Upper lobe of right lung (tissue), 1 donor: ENCODE measurements at regions not wholly inside any gene's neighbourhood (a gene's known extent, or its start where the extent isn't known, plus 50 kb on each side); places are given as distances from the start of the nearest gene placed in this dataset.
"Not testable (repeated sequence)": the region's sequence is repeated elsewhere in the genome, so short reads cannot be mapped to it uniquely, and the experiment has no call there.

Experiments used
- ATAC-seq: fragments of 200-7000 bp; cut with Tn5 transposase; one replicate; pipeline ENCODE4 v1.9.1; 2020; ENCODE audit warnings: mild to moderate bottlenecking, moderate library complexity
- DNase-seq: peaks from one replicate; pipeline ENCODE4 v3.0.0-alpha.2; 2020
- H3K27ac ChIP-seq: fragments of 200-600 bp; one replicate; pipeline ENCODE4 v1.8.0; 2022
- H3K27me3 ChIP-seq: fragments of 200-600 bp; one replicate; pipeline ENCODE4 v1.8.0; 2022; ENCODE audit warnings: mild to moderate bottlenecking
- H3K36me3 ChIP-seq: fragments of 200-600 bp; one replicate; pipeline ENCODE4 v1.8.0; 2022
- H3K4me1 ChIP-seq: fragments of 200-600 bp; one replicate; pipeline ENCODE4 v1.8.0; 2022
- H3K4me3 ChIP-seq: fragments of 200-600 bp; one replicate; pipeline ENCODE4 v1.8.0; 2022; ENCODE audit warnings: mild to moderate bottlenecking
- H3K9me3 ChIP-seq: fragments of 200-600 bp; one replicate; pipeline ENCODE4 v1.8.0; 2022
- intact Hi-C: fragments of 100-400 bp; cut with DNase I; formaldehyde crosslinking; loops from one replicate; pipeline ENCODE4 v1.11.0; 2022
- TF ChIP-seq, protein P1 (sequence below): fragments of 200-600 bp; IDR thresholded peaks from one replicate; pipeline ENCODE4 v1.8.0; 2022; ENCODE audit warnings: antibody characterized with exemption
- donor health status: DM: no; HTN: yes; CAD: no; lungs with severe emphysema.

DNA sequence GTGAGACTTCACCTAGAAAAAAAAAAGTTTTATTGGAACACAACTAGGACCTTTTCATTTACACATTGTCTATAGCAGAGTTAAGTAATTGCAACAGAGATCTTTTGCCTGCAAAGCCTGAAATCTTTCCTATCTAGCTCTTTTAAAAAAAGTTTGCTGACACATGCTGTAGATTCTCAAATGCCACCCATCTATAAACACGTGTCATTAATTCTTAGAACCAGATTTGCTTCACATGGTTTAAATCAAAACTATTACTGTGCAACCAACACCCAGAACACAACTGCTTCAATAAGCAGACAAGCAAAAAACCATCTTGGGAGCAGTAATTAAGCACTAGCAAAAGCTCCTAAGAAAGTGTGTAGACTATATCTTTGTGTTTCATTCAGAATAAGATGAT lies 55.0 kb downstream of the OXSM start:
- Histone ChIP-seq H3K36me3 (no peaks in the 10 kb centered on the region), H3K27me3 (no peaks in the 10 kb centered on the region), H3K9me3 (no peaks in the 10 kb centered on the region), H3K4me1 (no peaks in the 10 kb centered on the region), H3K4me3 (no peak overlapping the region), H3K27ac (no peak overlapping the region)
- intact Hi-C loops: no loop called here
- DNase-seq (no peak), ATAC-seq (no peak)
- TF ChIP-seq, protein P1, sequence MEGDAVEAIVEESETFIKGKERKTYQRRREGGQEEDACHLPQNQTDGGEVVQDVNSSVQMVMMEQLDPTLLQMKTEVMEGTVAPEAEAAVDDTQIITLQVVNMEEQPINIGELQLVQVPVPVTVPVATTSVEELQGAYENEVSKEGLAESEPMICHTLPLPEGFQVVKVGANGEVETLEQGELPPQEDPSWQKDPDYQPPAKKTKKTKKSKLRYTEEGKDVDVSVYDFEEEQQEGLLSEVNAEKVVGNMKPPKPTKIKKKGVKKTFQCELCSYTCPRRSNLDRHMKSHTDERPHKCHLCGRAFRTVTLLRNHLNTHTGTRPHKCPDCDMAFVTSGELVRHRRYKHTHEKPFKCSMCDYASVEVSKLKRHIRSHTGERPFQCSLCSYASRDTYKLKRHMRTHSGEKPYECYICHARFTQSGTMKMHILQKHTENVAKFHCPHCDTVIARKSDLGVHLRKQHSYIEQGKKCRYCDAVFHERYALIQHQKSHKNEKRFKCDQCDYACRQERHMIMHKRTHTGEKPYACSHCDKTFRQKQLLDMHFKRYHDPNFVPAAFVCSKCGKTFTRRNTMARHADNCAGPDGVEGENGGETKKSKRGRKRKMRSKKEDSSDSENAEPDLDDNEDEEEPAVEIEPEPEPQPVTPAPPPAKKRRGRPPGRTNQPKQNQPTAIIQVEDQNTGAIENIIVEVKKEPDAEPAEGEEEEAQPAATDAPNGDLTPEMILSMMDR: no peak

DNA sequence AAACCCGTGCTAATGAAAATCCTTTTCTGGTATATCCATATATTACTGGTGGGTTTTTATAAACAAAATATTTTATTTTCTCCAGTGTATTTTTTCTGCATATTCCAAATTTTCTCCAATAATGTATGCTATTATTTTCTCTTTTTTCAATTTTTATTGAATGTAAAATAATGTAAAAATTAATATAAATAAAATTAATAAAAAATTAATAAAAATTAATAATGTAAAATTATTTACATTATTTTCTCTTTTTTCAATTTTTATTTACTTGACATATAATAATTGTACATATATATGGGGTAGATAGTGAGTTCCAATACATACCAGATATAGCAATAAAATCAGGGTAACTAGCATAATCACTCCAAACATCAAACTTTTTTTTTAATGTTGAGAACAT lies 56.4 kb downstream of the OXSM start:
- intact Hi-C loops: no loop called here

DNA sequence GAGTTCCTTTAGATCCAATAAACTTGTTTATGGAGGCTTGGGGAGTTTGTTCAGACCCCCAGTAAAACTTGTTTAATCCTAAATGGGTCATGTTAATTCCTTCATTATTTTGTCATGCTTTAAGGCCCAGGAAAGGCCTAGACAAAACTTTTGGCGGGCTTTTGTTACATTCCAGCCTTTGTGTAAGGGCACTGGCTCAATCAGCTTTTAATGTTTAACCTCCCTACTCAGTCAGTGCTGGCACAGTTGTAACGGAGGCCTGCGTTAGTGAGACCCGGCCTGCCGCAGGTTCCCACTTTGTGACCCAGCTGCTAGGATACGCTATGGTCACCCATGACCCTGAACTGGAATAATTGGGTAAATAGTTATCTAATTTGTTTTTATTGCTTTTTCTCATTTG lies 59.2 kb downstream of the OXSM start:
- H3K36me3 ChIP-seq: no peaks in the 10 kb centered on the region
- H3K4me3 ChIP-seq: no peak overlapping the region
- TF ChIP-seq, protein P1: no peak
- no peak overlapping the region for H3K27ac ChIP-seq
- intact Hi-C loops: no loop called here
- no peaks in the 10 kb centered on the region for H3K4me1 ChIP-seq
- ATAC-seq (no peak), DNase-seq (no peak)
- H3K27me3 ChIP-seq: no peaks in the 10 kb centered on the region
- no peaks in the 10 kb centered on the region for H3K9me3 ChIP-seq

More for the DNA sequence above, 56.4 kb downstream of the OXSM start:
- Histone ChIP-seq H3K9me3 (no peaks in the 10 kb centered on the region), H3K27ac (no peak overlapping the region), H3K4me3 (no peak overlapping the region), H3K36me3 (no peaks in the 10 kb centered on the region), H3K27me3 (no peaks in the 10 kb centered on the region), H3K4me1 (no peaks in the 10 kb centered on the region)
- no peak for DNase-seq
- ATAC-seq: no peak
- TF ChIP-seq, protein P1: no peak

DNA sequence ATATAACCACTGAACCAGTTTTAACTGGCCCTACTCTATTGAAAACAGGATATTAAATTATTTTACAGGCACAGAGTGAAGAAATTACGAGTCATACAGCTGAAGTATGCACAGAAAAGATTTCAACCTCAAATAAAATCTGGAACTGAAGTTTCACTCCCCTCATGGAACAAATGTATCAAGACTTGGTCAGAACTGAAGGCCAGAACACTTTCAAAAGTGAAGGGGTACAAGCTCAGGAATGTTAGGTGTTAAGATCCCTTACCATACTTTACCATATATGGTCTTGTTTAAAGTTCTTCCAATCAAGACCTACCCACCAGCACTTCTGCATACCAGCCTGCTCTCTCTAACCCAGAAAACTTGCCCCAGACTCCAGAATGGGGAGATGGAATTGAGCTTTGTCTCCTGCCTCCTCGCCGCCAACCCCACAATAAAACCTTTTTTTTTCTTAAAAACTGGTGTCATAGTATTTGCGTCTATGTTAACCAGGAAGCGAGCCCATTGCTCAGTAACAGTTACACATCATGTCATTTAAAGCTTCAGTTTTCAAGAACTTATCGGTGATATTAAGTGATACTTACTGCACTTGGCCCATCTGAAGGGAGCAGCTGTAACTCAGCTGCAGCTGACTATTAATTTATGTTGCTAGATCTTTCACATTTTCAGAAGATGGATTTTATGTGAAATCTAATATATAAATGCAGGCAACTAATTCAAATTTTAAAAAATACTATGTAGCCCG lies 59.9 kb downstream of the OXSM start:
- TF ChIP-seq, protein P1: no peak
- H3K27ac ChIP-seq: no peak overlapping the region
- H3K27me3 ChIP-seq: no peaks in the 10 kb centered on the region
- no peaks in the 10 kb centered on the region for H3K9me3 ChIP-seq
- intact Hi-C loops: no loop called here
- DNase-seq (no peak), ATAC-seq (no peak)
- H3K4me3 ChIP-seq: no peak overlapping the region
- no peaks in the 10 kb centered on the region for H3K4me1 ChIP-seq
- H3K36me3 ChIP-seq: no peaks in the 10 kb centered on the region

DNA sequence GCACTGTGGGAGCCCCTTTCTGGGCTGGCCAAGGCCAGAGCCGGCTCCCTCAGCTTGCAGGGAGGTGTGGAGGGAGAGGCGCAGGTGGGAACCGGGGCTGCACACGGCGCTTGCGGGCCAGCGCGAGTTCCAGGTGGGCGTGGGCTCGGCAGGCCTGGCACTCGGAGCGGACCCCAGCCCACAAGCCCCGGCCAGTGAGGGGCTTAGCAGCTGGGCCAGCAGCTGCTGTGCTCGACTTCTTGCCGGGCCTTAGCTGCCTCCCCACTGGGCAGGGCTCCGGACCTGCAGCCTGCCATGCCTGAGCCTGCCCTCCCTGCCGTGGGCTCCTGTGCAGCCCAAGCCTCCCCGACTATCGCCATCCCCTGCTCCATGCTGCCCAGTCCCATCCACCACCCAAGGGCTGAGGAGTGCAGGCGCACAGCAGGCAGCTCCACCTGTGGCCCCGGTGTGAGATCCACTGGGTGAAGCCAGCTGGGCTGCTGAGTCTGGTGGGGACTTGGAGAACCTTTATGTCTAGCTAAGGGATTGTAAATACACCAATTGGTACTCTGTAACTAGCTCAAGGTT lies 61.9 kb downstream of the OXSM start:
- H3K4me3 ChIP-seq, H3K27ac ChIP-seq, ATAC-seq, H3K9me3 ChIP-seq, H3K4me1 ChIP-seq, intact Hi-C loops, H3K27me3 ChIP-seq, H3K36me3 ChIP-seq, DNase-seq: not testable (repeated sequence)

DNA sequence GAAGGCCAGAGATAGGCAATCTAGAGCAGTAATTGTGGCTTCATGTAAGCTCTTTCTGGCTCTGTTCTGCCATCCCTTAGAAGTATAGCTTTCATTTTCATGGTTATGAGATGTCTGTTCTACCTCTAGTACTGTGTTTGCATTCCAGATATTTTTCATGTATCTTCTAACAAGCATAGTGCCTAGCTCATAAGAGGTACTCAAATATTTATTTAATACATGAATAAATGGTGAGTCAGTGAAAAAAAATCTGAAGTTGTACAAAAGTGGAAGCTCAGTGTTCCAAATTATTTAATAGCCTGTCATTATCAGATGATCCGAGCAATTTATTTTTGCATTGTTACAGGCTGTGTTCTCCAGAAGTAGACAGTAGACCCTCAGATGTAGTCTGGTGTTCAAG lies 64.3 kb downstream of the OXSM start:
- Histone ChIP-seq H3K4me3 (no peak overlapping the region), H3K4me1 (no peaks in the 10 kb centered on the region), H3K9me3 (no peaks in the 10 kb centered on the region), H3K27me3 (no peaks in the 10 kb centered on the region), H3K27ac (no peak overlapping the region), H3K36me3 (no peaks in the 10 kb centered on the region)
- DNase-seq (no peak), ATAC-seq (peak; percentile 79)
- TF ChIP-seq, protein P1: no peak
- intact Hi-C loops: no loop called here
